Parathyroid adenoma (tissue), 2 donors: ENCODE measurements at regions not wholly inside any gene's neighbourhood (a gene's known extent, or its start where the extent isn't known, plus 50 kb on each side); places are given as distances from the start of the nearest gene placed in this dataset.
"Not testable (repeated sequence)": the region's sequence is repeated elsewhere in the genome, so short reads cannot be mapped to it uniquely, and the experiment has no call there.

Experiments
- H2AFZ ChIP-seq: fragments of 300-600 bp; sonication (generic); one replicate; pipeline ENCODE4 v1.7.0; 2017; ENCODE audit warnings: antibody characterized with exemption, mild to moderate bottlenecking
- H3K27ac ChIP-seq: fragments of 300-600 bp; sonication (generic); one replicate; pipeline ENCODE4 v1.7.0; 2017
- H3K27me3 ChIP-seq: fragments of 300-600 bp; sonication (generic); one replicate; pipeline ENCODE4 v1.7.0; 2017; ENCODE audit warnings: low read length; ENCODE audit not compliant: control insufficient read depth, insufficient read depth
- H3K36me3 ChIP-seq: fragments of 300-600 bp; sonication (generic); one replicate; pipeline ENCODE4 v1.7.0; 2017; ENCODE audit warnings: low read length; ENCODE audit not compliant: control insufficient read depth, insufficient read depth
- H3K4me1 ChIP-seq: fragments of 300-600 bp; sonication (generic); one replicate; pipeline ENCODE4 v1.7.0; 2017; ENCODE audit warnings: control low read depth
- H3K4me2 ChIP-seq: fragments of 300-600 bp; sonication (generic); one replicate; pipeline ENCODE4 v1.7.0; 2017; ENCODE audit warnings: low read length
- H3K4me3 ChIP-seq: fragments of 300-600 bp; sonication (generic); one replicate; pipeline ENCODE4 v1.7.0; 2017; ENCODE audit warnings: low read depth, low read length
- H3K79me2 ChIP-seq: fragments of 300-600 bp; sonication (generic); one replicate; pipeline ENCODE4 v1.7.0; 2017; ENCODE audit warnings: control low read depth
- H3K9ac ChIP-seq: fragments of 300-600 bp; sonication (generic); one replicate; pipeline ENCODE4 v1.7.0; 2017; ENCODE audit warnings: mild to moderate bottlenecking
- H3K9me3 ChIP-seq: fragments of 300-600 bp; sonication (generic); one replicate; pipeline ENCODE4 v1.7.0; 2017; ENCODE audit warnings: low read length; ENCODE audit not compliant: control insufficient read depth
- CTCF ChIP-seq: fragments of 300-600 bp; sonication (generic); IDR thresholded peaks from one replicate; pipeline ENCODE4 v1.7.0; 2017; ENCODE audit warnings: antibody characterized with exemption, mild to moderate bottlenecking
- donor health status: primary hyperparathyroidism.

DNA sequence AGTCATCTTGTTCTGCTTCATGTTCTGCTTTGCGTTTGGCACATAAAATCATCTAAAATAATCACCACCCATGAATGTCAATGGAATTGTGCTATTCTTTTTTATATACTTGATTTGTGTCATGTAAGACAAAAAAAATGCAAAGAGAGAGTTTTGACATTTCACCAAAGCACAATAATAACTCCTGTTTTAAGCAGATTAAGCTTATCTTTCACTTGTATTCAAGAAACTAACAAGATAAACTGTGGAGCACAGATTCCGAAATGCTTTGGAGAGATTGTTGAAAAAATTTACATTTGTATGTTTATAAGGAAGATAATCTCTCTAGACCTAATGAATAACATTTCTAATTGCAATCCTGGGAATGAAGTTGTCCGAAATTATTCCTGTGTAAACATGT lies 225.1 kb upstream of the ANXA10 start:
- H3K79me2 ChIP-seq, result no peaks in the 10 kb centered on the region
- no peak overlapping the region for H3K4me3 ChIP-seq
- no peaks in the 10 kb centered on the region for H3K9me3 ChIP-seq
- H3K4me2 ChIP-seq, result no peak overlapping the region
- no peaks in the 10 kb centered on the region for H3K4me1 ChIP-seq
- H3K27ac ChIP-seq, result no peak overlapping the region
- no peak for TF ChIP-seq CTCF
- no peak overlapping the region for H2AFZ ChIP-seq
- H3K9ac ChIP-seq, result no peak overlapping the region
- H3K27me3 ChIP-seq, result no peaks in the 10 kb centered on the region
- H3K36me3 ChIP-seq, result no peaks in the 10 kb centered on the region

- Histone ChIP-seq H3K36me3 (no peaks in the 10 kb centered on the region), H3K27me3 (no peaks in the 10 kb centered on the region), H3K27ac (no peak overlapping the region), H3K79me2 (no peaks in the 10 kb centered on the region), H3K9ac (no peak overlapping the region), H3K4me3 (no peak overlapping the region), H3K9me3 (no peaks in the 10 kb centered on the region), H3K4me1 (no peaks in the 10 kb centered on the region), H3K4me2 (no peak overlapping the region), H2AFZ (no peak overlapping the region)
- TF ChIP-seq CTCF, result no peak
Observed at GRCh38 chr4:167868163-167868562, 224.2 kb upstream of the ANXA10 start.

DNA sequence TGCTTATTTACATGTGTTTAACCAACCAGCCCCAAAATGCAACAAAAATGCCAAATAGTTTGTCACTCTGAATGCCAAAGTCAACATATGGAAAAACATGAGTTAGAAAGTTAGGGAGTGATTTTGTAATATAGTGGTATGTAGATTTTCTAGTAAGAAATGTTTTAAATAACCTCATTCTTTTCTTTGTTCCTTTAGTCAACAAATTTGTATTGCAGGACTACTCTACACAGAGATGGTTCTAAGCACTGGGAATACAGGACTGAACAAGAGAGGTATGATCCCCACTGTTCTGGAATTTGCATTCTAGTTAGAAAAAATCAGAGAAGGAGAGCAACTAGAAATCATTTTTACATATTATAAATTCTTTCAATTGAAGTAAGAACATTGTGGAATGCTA lies 218.8 kb upstream of the ANXA10 start:
- Histone ChIP-seq H3K79me2 (no peaks in the 10 kb centered on the region), H3K4me2 (no peak overlapping the region), H3K9ac (no peak overlapping the region), H3K4me1 (no peaks in the 10 kb centered on the region), H3K9me3 (no peaks in the 10 kb centered on the region), H3K27ac (no peak overlapping the region), H3K27me3 (no peaks in the 10 kb centered on the region), H3K36me3 (no peaks in the 10 kb centered on the region), H3K4me3 (no peak overlapping the region), H2AFZ (no peak overlapping the region)
- no peak for TF ChIP-seq CTCF

- not testable (repeated sequence) for H3K9ac ChIP-seq, H3K4me1 ChIP-seq, H3K4me2 ChIP-seq, H3K36me3 ChIP-seq, H3K27me3 ChIP-seq, H3K4me3 ChIP-seq, H3K9me3 ChIP-seq, H3K27ac ChIP-seq, H3K79me2 ChIP-seq, H2AFZ ChIP-seq
Observed at GRCh38 chr4:167876091-167876490, 216.2 kb upstream of the ANXA10 start.

DNA sequence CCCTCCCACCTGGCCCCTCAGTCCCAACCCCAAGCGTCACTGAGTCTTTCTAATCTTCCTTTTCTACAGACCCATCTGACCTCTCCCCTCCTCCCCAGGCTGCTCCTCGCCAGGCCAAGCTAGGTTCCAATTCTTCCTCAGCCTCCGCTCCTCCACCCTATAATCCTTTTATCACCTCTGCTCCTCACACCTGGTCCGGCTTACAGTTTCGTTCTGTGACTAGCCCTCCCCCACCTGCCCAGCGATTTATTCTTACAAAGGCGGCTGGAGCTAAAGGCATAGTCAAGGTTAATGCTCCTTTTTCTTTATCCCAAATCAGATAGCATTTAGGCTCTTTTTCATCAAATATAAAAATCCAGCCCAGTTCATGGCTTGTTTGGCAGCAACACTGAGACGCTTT lies 214.5 kb upstream of the ANXA10 start:
- H2AFZ ChIP-seq, H3K27me3 ChIP-seq: not testable (repeated sequence)

DNA sequence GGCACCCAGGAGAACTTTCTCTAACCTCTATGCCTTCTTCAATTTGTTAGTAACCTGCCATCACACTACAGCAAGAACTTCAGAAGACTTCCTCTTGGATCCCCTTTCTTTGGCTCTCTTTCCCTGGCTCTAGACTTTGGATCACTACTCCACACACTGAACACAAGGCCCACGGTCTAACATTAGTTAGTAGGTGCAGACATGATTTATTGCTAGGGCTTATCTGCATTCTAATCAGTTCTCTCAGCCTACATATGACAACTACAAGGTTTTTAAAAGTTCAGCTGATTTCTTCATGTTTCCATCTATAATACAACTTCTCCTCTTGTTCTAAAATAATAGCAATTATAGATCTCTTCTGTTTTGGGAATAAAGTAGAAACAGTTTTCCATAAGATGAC lies 209.1 kb upstream of the ANXA10 start:
- H3K79me2 ChIP-seq, result no peaks in the 10 kb centered on the region
- TF ChIP-seq CTCF, result no peak
- no peaks in the 10 kb centered on the region for H3K9me3 ChIP-seq
- H3K4me3 ChIP-seq, result no peak overlapping the region
- no peak overlapping the region for H3K27ac ChIP-seq
- no peak overlapping the region for H3K4me2 ChIP-seq
- no peaks in the 10 kb centered on the region for H3K36me3 ChIP-seq
- no peaks in the 10 kb centered on the region for H3K4me1 ChIP-seq
- H3K9ac ChIP-seq, result no peak overlapping the region
- no peak overlapping the region for H2AFZ ChIP-seq
- H3K27me3 ChIP-seq, result no peaks in the 10 kb centered on the region

More for the DNA sequence above, 214.5 kb upstream of the ANXA10 start:
- not testable (repeated sequence) for H3K79me2 ChIP-seq, H3K27ac ChIP-seq, H3K9ac ChIP-seq, H3K9me3 ChIP-seq, H3K36me3 ChIP-seq, H3K4me3 ChIP-seq, H3K4me2 ChIP-seq, H3K4me1 ChIP-seq
